GM12878 (cell line): ENCODE measurements at regions not wholly inside any gene's neighbourhood (a gene's known extent, or its start where the extent isn't known, plus 50 kb on each side); places are given as distances from the start of the nearest gene placed in this dataset.

ENCODE experiments used
- ATAC-seq: fragments of 200-7000 bp; cut with Tn5 transposase; 3 replicates; pipeline ENCODE4 v1.9.1; 2020; ENCODE audit warnings: mild to moderate bottlenecking, moderate library complexity
- BruUV-seq: library from RNA; stranded (reverse); fragments of 400-500 nt; replicated peaks from 2 replicates; lab custom pipeline; 2021; lab: Mats Ljungman, UMichigan
- CTCF ChIA-PET: fragments of 300-600 bp; sonication (Branson Sonifier 250); formaldehyde crosslinking; extraction: SDS; loops from one replicate; lab custom pipeline; 2021; ENCODE audit warnings: inconsistent platforms; lab: Yijun Ruan, JAX
- POLR2A ChIA-PET: fragments of 350-600 bp; formaldehyde crosslinking; extraction: SDS; loops from one replicate; lab custom pipeline; 2021; ENCODE audit warnings: inconsistent platforms; lab: Charles Lee
- RAD21 ChIA-PET: fragments of 300-600 bp; sonication (Branson Sonifier 250); formaldehyde crosslinking; loops from one replicate; lab custom pipeline; 2023; ENCODE audit warnings: antibody characterized with exemption; ENCODE audit not compliant: unreplicated experiment; lab: Charles Lee
- SMC1A ChIA-PET: fragments of 300-600 bp; sonication (Branson Sonifier 250); formaldehyde crosslinking; loops from one replicate; lab custom pipeline; 2023; ENCODE audit not compliant: unreplicated experiment, uncharacterized antibody; lab: Charles Lee
- DNase-seq: peaks from one replicate; pipeline ENCODE4 v3.0.0-alpha.2; 2011; ENCODE audit warnings: low read depth, low spot score
- FAIRE-seq: peaks from 3 replicates; lab custom pipeline; 2011; peaks lifted over from hg19 to GRCh38; lab: Jason Lieb, UNC
- H2AFZ ChIP-seq: 2 replicates; pipeline ENCODE4 v1.6.0; 2011; ENCODE audit warnings: low read depth, low read length, control low read depth; ENCODE audit not compliant: control insufficient read depth
- H3K27ac ChIP-seq: 2 replicates; pipeline ENCODE4 v1.5.1; 2011; ENCODE audit warnings: control low read depth; ENCODE audit not compliant: control insufficient read depth, insufficient read depth
- H3K27me3 ChIP-seq, 2 experiments: replicated peaks in 1 of 2; 2 replicates each; pipeline versions ENCODE4 v1.6.0 to v1.6.1; 2011; ENCODE audit warnings: low read length in 1 of 2; ENCODE audit not compliant: control insufficient read depth in 2 of 2, insufficient read depth in 2 of 2
- H3K36me3 ChIP-seq, 2 experiments: 2 replicates each; pipeline ENCODE4 v1.5.1; 2011; ENCODE audit warnings: low read length in 1 of 2; ENCODE audit not compliant: control insufficient read depth in 2 of 2, insufficient read depth in 2 of 2
- H3K4me1 ChIP-seq: 2 replicates; pipeline ENCODE4 v1.6.1; 2011; ENCODE audit warnings: mild to moderate bottlenecking, low read length, moderate library complexity, mixed read lengths; ENCODE audit not compliant: control insufficient read depth, insufficient read depth
- H3K4me2 ChIP-seq: 2 replicates; pipeline ENCODE4 v1.6.0; 2011; ENCODE audit warnings: control low read depth; ENCODE audit not compliant: control insufficient read depth, insufficient read depth
- H3K4me3 ChIP-seq: fragments of 200-600 bp; sonication (generic); 2 replicates; pipeline ENCODE4 v1.5.1; 2016
- H3K79me2 ChIP-seq: 2 replicates; pipeline ENCODE4 v1.6.0; 2011; ENCODE audit warnings: low read length; ENCODE audit not compliant: control insufficient read depth, insufficient read depth
- H3K9ac ChIP-seq: 2 replicates; pipeline ENCODE4 v1.8.0; 2011; ENCODE audit warnings: low read length, control low read depth, mixed read lengths; ENCODE audit not compliant: control insufficient read depth, insufficient read depth
- H3K9me3 ChIP-seq: replicated peaks from 3 replicates; pipeline ENCODE4 v1.5.1; 2011; ENCODE audit warnings: mild to moderate bottlenecking, low read length; ENCODE audit not compliant: control insufficient read depth, insufficient read depth
- H4K20me1 ChIP-seq: 2 replicates; pipeline ENCODE4 v1.6.0; 2011; ENCODE audit not compliant: control insufficient read depth, insufficient read depth
- CBFB ChIP-seq: IDR thresholded peaks from 2 replicates; pipeline ENCODE4 v1.6.1; 2016; ENCODE audit warnings: antibody characterized with exemption, low read depth
- IKZF1 ChIP-seq: fragments of 450-650 bp; conservative IDR thresholded peaks from 2 replicates; pipeline ENCODE4 v1.6.1; 2017; ENCODE audit warnings: antibody characterized with exemption, mild to moderate bottlenecking
- NBN ChIP-seq: fragments of 450-650 bp; IDR thresholded peaks from 2 replicates; pipeline ENCODE4 v1.6.1; 2016
- NFYA ChIP-seq: IDR thresholded peaks from 2 replicates; pipeline ENCODE4 v1.6.1; 2011; ENCODE audit warnings: low read depth, mild to moderate bottlenecking, low read length, improper control_type of control experiment, borderline replicate concordance
- POLR2A ChIP-seq: IDR thresholded peaks from 2 replicates; pipeline ENCODE4 v1.6.1; 2011; ENCODE audit warnings: low read depth, mild to moderate bottlenecking, low read length
- TARDBP ChIP-seq: IDR thresholded peaks from 2 replicates; pipeline ENCODE4 v1.6.1; 2016; ENCODE audit warnings: borderline replicate concordance
- ZNF24 ChIP-seq: fragments of 450-650 bp; IDR thresholded peaks from 2 replicates; pipeline ENCODE4 v1.6.1; 2017; ENCODE audit warnings: antibody characterized with exemption, mild to moderate bottlenecking
- WGBS: methylation state at CpG from one replicate; pipeline ENCODE4 v1.1.6; 2016; ENCODE audit warnings: low lambda C conversion rate; ENCODE audit not compliant: insufficient replicate concordance, insufficient coverage; ENCODE audit errors: missing lambda C conversion rate; 5-methylcytosine and 5-hydroxymethylcytosine counted together
- in situ Hi-C: fragments of 300-500 bp; cut with MboI; formaldehyde crosslinking; loops from 9 replicates; pipeline ENCODE4 v1.14.3; 2018; ENCODE audit warnings: mixed read lengths
- intact Hi-C: fragments of 100-400 bp; cut with micrococcal nuclease; formaldehyde crosslinking; loops from one replicate; pipeline ENCODE4 v1.14.2; 2022; ENCODE audit not compliant: unreplicated experiment
- TF ChIP-seq, protein P1 (sequence below): fragments of 450-650 bp; IDR thresholded peaks from 2 replicates; pipeline ENCODE4 v1.6.1; 2017; ENCODE audit warnings: low read depth, mild to moderate bottlenecking, moderate library complexity
- TF ChIP-seq, protein P2 (sequence below): fragments of 450-650 bp; formaldehyde crosslinking; IDR thresholded peaks from 2 replicates; pipeline ENCODE4 v1.4.0; 2022; ENCODE audit warnings: mild to moderate bottlenecking, moderate library complexity

DNA sequence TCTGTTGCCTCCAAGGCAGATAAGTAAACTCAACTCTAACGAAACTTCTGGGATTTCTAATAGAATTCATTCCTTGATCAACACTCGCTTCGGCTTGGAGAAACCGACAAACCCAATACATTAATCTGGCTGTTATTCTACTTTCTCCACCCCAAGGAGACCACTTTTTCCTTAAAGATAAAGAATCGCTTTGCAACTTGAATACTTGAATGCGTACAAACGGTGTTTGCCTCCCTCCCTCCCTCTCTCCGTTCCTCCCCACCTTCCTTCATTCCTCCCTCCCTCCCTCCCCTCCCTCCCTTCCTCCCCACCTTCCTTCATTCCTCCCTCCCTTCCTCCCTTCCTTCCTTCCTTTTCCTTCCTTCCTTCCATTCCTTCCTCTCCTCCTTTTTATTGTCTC lies 432.6 kb downstream of the HAPSTR1 start:
- SMC1A ChIA-PET: no interaction called here

DNA sequence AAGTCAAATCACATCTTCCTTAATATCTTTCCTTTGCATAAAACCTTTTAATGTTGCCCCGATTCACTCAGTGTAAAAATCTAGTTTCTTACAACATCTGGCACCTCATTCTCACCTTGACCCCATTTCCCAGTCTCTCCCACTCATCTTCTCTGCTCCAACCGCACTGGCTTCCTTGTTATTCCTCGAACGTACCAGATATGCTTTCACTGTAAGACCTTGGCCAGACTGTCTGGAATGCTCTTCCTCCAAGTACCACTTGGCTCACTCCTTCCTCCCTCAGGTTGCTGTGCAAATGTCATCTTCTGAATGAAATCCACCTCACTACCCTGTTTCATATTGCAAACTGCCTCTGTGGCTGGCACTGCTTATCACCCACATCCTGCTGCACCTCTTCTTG lies 433.6 kb downstream of the HAPSTR1 start:
- WGBS: 56% methylated on average over 4 of the region's 4 CpGs
- ChIA-PET RAD21 (no interaction called here), CTCF (interaction anchor here (0.6 kb wide), 1 partner anchor 385 kb away, joined by 3 read pairs; no protein-coding TSS in a partner anchor), SMC1A (no interaction called here), POLR2A (no interaction called here)
- no peaks in the 10 kb centered on the region for H4K20me1 ChIP-seq
- H3K4me2 ChIP-seq: no peak overlapping the region
- TF ChIP-seq, protein P1, sequence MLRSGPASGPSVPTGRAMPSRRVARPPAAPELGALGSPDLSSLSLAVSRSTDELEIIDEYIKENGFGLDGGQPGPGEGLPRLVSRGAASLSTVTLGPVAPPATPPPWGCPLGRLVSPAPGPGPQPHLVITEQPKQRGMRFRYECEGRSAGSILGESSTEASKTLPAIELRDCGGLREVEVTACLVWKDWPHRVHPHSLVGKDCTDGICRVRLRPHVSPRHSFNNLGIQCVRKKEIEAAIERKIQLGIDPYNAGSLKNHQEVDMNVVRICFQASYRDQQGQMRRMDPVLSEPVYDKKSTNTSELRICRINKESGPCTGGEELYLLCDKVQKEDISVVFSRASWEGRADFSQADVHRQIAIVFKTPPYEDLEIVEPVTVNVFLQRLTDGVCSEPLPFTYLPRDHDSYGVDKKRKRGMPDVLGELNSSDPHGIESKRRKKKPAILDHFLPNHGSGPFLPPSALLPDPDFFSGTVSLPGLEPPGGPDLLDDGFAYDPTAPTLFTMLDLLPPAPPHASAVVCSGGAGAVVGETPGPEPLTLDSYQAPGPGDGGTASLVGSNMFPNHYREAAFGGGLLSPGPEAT: no peak
- TF ChIP-seq, protein P2, sequence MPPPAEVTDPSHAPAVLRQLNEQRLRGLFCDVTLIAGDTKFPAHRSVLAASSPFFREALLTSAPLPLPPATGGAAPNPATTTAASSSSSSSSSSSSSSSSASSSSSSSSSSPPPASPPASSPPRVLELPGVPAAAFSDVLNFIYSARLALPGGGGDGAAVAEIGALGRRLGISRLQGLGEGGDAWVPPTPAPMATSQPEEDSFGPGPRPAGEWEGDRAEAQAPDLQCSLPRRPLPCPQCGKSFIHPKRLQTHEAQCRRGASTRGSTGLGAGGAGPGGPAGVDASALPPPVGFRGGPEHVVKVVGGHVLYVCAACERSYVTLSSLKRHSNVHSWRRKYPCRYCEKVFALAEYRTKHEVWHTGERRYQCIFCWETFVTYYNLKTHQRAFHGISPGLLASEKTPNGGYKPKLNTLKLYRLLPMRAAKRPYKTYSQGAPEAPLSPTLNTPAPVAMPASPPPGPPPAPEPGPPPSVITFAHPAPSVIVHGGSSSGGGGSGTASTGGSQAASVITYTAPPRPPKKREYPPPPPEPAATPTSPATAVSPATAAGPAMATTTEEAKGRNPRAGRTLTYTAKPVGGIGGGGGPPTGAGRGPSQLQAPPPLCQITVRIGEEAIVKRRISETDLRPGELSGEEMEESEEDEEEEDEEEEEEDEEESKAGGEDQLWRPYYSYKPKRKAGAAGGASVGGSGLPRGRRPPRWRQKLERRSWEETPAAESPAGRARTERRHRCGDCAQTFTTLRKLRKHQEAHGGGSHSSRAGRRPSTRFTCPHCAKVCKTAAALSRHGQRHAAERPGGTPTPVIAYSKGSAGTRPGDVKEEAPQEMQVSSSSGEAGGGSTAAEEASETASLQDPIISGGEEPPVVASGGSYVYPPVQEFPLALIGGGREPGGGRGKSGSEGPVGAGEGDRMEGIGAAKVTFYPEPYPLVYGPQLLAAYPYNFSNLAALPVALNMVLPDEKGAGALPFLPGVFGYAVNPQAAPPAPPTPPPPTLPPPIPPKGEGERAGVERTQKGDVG (CRISPR knock-in tag): no peak
- TF ChIP-seq TARDBP: no peak
- TF ChIP-seq NFYA: no peak
- TF ChIP-seq NBN: no peak
- no peak for TF ChIP-seq ZNF24
- no peak for TF ChIP-seq POLR2A
- no peak for TF ChIP-seq CBFB
- H3K4me3 ChIP-seq: no peak overlapping the region
- no peak overlapping the region for H3K9ac ChIP-seq
- H2AFZ ChIP-seq: no peak overlapping the region
- intact Hi-C loops: no loop called here
- in situ Hi-C loops: no loop called here
- no peaks in the 10 kb centered on the region for H3K27me3 ChIP-seq
- H3K9me3 ChIP-seq: no peaks in the 10 kb centered on the region
- no peak for FAIRE-seq
- no TSS peak for BruUV-seq
- DNase-seq: no peak
- no peaks in the 10 kb centered on the region for H3K36me3 ChIP-seq
- H3K27ac ChIP-seq: no peak overlapping the region
- no peaks in the 10 kb centered on the region for H3K79me2 ChIP-seq
- no peak for ATAC-seq
- H3K4me1 ChIP-seq: no peaks in the 10 kb centered on the region

More for the DNA sequence above, 432.6 kb downstream of the HAPSTR1 start:
- in situ Hi-C loops: no loop called here
- Histone ChIP-seq H4K20me1 (no peaks in the 10 kb centered on the region), H3K4me3 (no peak overlapping the region), H3K4me1 (no peaks in the 10 kb centered on the region), H3K4me2 (no peak overlapping the region), H2AFZ (no peak overlapping the region), H3K27me3 (no peaks in the 10 kb centered on the region), H3K27ac (no peak overlapping the region), H3K79me2 (no peaks in the 10 kb centered on the region)
- ATAC-seq (no peak), DNase-seq (no peak), FAIRE-seq (no peak)
- WGBS: 39% methylated on average over 7 of the region's 8 CpGs
- BruUV-seq: no TSS peak
- intact Hi-C loops: no loop called here
- ChIA-PET RAD21 (no interaction called here), POLR2A (no interaction called here)
- TF ChIP-seq IKZF1: no peak
- TF ChIP-seq, all 136 proteins: peak for 0
- no peak overlapping the region for H3K9ac ChIP-seq
- CTCF ChIA-PET: no interaction called here
- no peaks in the 10 kb centered on the region for H3K36me3 ChIP-seq
- no peaks in the 10 kb centered on the region for H3K9me3 ChIP-seq
